Suprapubic skin (tissue), 4 donors: ENCODE measurements at regions not wholly inside any gene's neighbourhood (a gene's known extent, or its start where the extent isn't known, plus 50 kb on each side); places are given as distances from the start of the nearest gene placed in this dataset.

ENCODE experiments used
- DNase-seq, 2 donors: peaks; one replicate each; pipeline ENCODE4 v3.0.0-alpha.2; 2019; ENCODE audit warnings: low spot score in 2 of 2
- H3K27ac ChIP-seq: fragments of 200-600 bp; sonication (generic); one replicate; pipeline ENCODE4 v1.5.1; 2019
- H3K27me3 ChIP-seq: fragments of 200-600 bp; sonication (generic); one replicate; pipeline ENCODE4 v1.5.1; 2019
- H3K36me3 ChIP-seq: fragments of 200-600 bp; sonication (generic); one replicate; pipeline ENCODE4 v1.5.1; 2019
- H3K4me1 ChIP-seq: fragments of 200-600 bp; sonication (generic); one replicate; pipeline ENCODE4 v1.5.1; 2019
- H3K4me3 ChIP-seq: fragments of 200-600 bp; sonication (generic); one replicate; pipeline ENCODE4 v1.5.1; 2019; ENCODE audit warnings: mild to moderate bottlenecking
- H3K9me3 ChIP-seq: fragments of 200-600 bp; sonication (generic); one replicate; pipeline ENCODE4 v1.5.1; 2019
- CTCF ChIP-seq, 2 donors: fragments of 200-600 bp in 1 of 2; fragments of 450-650 bp in 1 of 2; sonication (generic) in 1 of 2; IDR thresholded peaks; one replicate each; pipeline ENCODE4 v1.5.1; 2016 to 2019; ENCODE audit warnings: antibody characterized with exemption in 2 of 2, mild to moderate bottlenecking in 1 of 2, moderate library complexity in 1 of 2
- EP300 ChIP-seq: sonication (generic); formaldehyde crosslinking; IDR thresholded peaks from one replicate; pipeline ENCODE4 v1.6.1; 2017; ENCODE audit warnings: antibody characterized with exemption
- POLR2A ChIP-seq, 2 donors: fragments of 450-650 bp; IDR thresholded peaks; one replicate each; pipeline ENCODE4 v1.6.1; 2017; ENCODE audit warnings: antibody characterized with exemption in 2 of 2, mild to moderate bottlenecking in 2 of 2, moderate library complexity in 2 of 2
- POLR2AphosphoS5 ChIP-seq, 3 donors: sonication (generic); formaldehyde crosslinking; IDR thresholded peaks; one replicate each; pipeline ENCODE4 v1.6.1; 2017; ENCODE audit warnings: antibody characterized with exemption in 3 of 3
- WGBS: methylation state at CpG from one replicate; pipeline ENCODE4 v1.1.5; 2018; 5-methylcytosine and 5-hydroxymethylcytosine counted together

GRCh38 chr6:113048741-113049140 lies 701.6 kb downstream of the RFPL4B start:
- H3K27ac ChIP-seq = no peak overlapping the region
- 64% methylated on average over 3 of the region's 3 CpGs for WGBS
- DNase-seq = no peak

DNA sequence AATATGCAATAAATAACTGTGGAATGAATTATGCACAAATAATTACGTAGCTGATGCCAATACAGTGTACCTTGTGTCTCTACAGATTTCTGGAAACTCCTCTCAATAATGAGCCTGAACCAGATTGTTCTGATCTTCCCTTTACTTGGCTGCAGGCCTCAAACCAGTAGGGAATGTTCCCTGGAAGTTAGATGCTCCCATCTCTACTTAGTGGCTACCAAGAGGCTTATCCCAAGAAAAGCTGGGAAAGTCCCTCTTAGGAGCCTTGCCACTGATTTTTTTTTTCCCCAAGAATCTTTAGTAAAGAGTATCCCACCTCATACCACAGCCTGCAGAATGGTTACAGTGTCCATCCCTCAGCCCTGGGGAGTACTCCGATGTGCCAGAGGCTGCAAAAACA lies 702.1 kb downstream of the RFPL4B start:
- Histone ChIP-seq H3K36me3 (no peaks in the 10 kb centered on the region), H3K4me1 (no peaks in the 10 kb centered on the region), H3K27me3 (no peaks in the 10 kb centered on the region), H3K27ac (no peak overlapping the region), H3K9me3 (no peaks in the 10 kb centered on the region), H3K4me3 (no peak overlapping the region)
- no peak for DNase-seq
- 69% methylated on average over 2 of the region's 2 CpGs for WGBS
- TF ChIP-seq EP300 = no peak
- no peak for TF ChIP-seq CTCF (IDR thresholded peaks at IDR 0.05)
- TF ChIP-seq POLR2A (IDR thresholded peaks at IDR 0.05) = no peak
- TF ChIP-seq POLR2AphosphoS5 (IDR thresholded peaks at IDR 0.05) = no peak

More at GRCh38 chr6:113048741-113049140, 701.6 kb downstream of the RFPL4B start:
- TF ChIP-seq POLR2AphosphoS5 (IDR thresholded peaks at IDR 0.05) (no peak), EP300 (no peak), CTCF (IDR thresholded peaks at IDR 0.05) (no peak), POLR2A (IDR thresholded peaks at IDR 0.05) (no peak)
- Histone ChIP-seq H3K9me3 (no peaks in the 10 kb centered on the region), H3K4me1 (no peaks in the 10 kb centered on the region), H3K36me3 (no peaks in the 10 kb centered on the region), H3K27me3 (no peaks in the 10 kb centered on the region), H3K4me3 (no peak overlapping the region)

- H3K27ac ChIP-seq = no peak overlapping the region
- no peak for DNase-seq
- H3K36me3 ChIP-seq = no peaks in the 10 kb centered on the region
- H3K4me1 ChIP-seq = no peaks in the 10 kb centered on the region
- H3K4me3 ChIP-seq = no peak overlapping the region
- TF ChIP-seq POLR2A (IDR thresholded peaks at IDR 0.05) = no peak
- no peak for TF ChIP-seq POLR2AphosphoS5 (IDR thresholded peaks at IDR 0.05)
- TF ChIP-seq CTCF (IDR thresholded peaks at IDR 0.05) = no peak
- TF ChIP-seq EP300 = no peak
- H3K9me3 ChIP-seq = no peaks in the 10 kb centered on the region
- H3K27me3 ChIP-seq = no peaks in the 10 kb centered on the region
- 43% methylated on average over 6 of the region's 6 CpGs for WGBS
These were observed 703.1 kb downstream of the RFPL4B start for GRCh38 chr6:113050010-113050858.

- H3K27ac ChIP-seq = no peak overlapping the region
- no peak overlapping the region for H3K4me3 ChIP-seq
- H3K27me3 ChIP-seq = no peaks in the 10 kb centered on the region
- no peaks in the 10 kb centered on the region for H3K9me3 ChIP-seq
- TF ChIP-seq POLR2AphosphoS5 (IDR thresholded peaks at IDR 0.05) (no peak), EP300 (no peak), CTCF (IDR thresholded peaks at IDR 0.05) (no peak), POLR2A (IDR thresholded peaks at IDR 0.05) (no peak)
- H3K36me3 ChIP-seq = no peaks in the 10 kb centered on the region
- no peak for DNase-seq
- no peaks in the 10 kb centered on the region for H3K4me1 ChIP-seq
- 81% methylated on average over 5 of the region's 5 CpGs for WGBS
These were observed 703.8 kb downstream of the RFPL4B start for GRCh38 chr6:113050979-113051378.

DNA sequence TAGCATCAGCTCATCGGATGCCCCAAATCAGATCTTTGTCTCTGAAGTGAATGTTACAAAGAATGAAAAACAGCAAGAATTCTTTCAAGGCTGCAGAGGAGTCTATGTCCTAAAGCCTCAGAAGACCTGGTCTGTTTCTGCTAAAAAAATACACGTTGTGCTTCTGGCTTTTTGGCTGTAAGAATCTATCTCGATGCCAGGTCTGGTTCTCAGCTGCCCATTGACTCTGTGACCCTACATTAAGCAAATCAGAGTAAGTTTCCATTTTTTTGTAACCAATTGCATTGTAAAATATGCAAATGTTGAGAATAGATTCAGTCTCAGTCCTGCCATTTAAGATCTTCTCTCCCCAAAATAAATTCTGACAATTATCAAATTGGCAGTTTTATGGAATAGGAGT lies 705.4 kb downstream of the RFPL4B start:
- H3K27me3 ChIP-seq = no peaks in the 10 kb centered on the region
- H3K4me3 ChIP-seq = no peak overlapping the region
- no peaks in the 10 kb centered on the region for H3K4me1 ChIP-seq
- DNase-seq = no peak
- 54% methylated on average over 3 of the region's 3 CpGs for WGBS
- H3K27ac ChIP-seq = no peak overlapping the region
- TF ChIP-seq CTCF (IDR thresholded peaks at IDR 0.05) (no peak), EP300 (no peak), POLR2A (IDR thresholded peaks at IDR 0.05) (no peak), POLR2AphosphoS5 (IDR thresholded peaks at IDR 0.05) (no peak)
- no peaks in the 10 kb centered on the region for H3K9me3 ChIP-seq
- H3K36me3 ChIP-seq = no peaks in the 10 kb centered on the region
